Parathyroid adenoma (tissue), 2 donors: ENCODE measurements at regions not wholly inside any gene's neighbourhood (a gene's known extent, or its start where the extent isn't known, plus 50 kb on each side); places are given as distances from the start of the nearest gene placed in this dataset.

Experiments used
- H2AFZ ChIP-seq: fragments of 300-600 bp; sonication (generic); one replicate; pipeline ENCODE4 v1.7.0; 2017; ENCODE audit warnings: antibody characterized with exemption, mild to moderate bottlenecking
- H3K27ac ChIP-seq: fragments of 300-600 bp; sonication (generic); one replicate; pipeline ENCODE4 v1.7.0; 2017
- H3K27me3 ChIP-seq: fragments of 300-600 bp; sonication (generic); one replicate; pipeline ENCODE4 v1.7.0; 2017; ENCODE audit warnings: low read length; ENCODE audit not compliant: control insufficient read depth, insufficient read depth
- H3K36me3 ChIP-seq: fragments of 300-600 bp; sonication (generic); one replicate; pipeline ENCODE4 v1.7.0; 2017; ENCODE audit warnings: low read length; ENCODE audit not compliant: control insufficient read depth, insufficient read depth
- H3K4me1 ChIP-seq: fragments of 300-600 bp; sonication (generic); one replicate; pipeline ENCODE4 v1.7.0; 2017; ENCODE audit warnings: control low read depth
- H3K4me2 ChIP-seq: fragments of 300-600 bp; sonication (generic); one replicate; pipeline ENCODE4 v1.7.0; 2017; ENCODE audit warnings: low read length
- H3K4me3 ChIP-seq: fragments of 300-600 bp; sonication (generic); one replicate; pipeline ENCODE4 v1.7.0; 2017; ENCODE audit warnings: low read depth, low read length
- H3K79me2 ChIP-seq: fragments of 300-600 bp; sonication (generic); one replicate; pipeline ENCODE4 v1.7.0; 2017; ENCODE audit warnings: control low read depth
- H3K9ac ChIP-seq: fragments of 300-600 bp; sonication (generic); one replicate; pipeline ENCODE4 v1.7.0; 2017; ENCODE audit warnings: mild to moderate bottlenecking
- H3K9me3 ChIP-seq: fragments of 300-600 bp; sonication (generic); one replicate; pipeline ENCODE4 v1.7.0; 2017; ENCODE audit warnings: low read length; ENCODE audit not compliant: control insufficient read depth
- CTCF ChIP-seq: fragments of 300-600 bp; sonication (generic); IDR thresholded peaks from one replicate; pipeline ENCODE4 v1.7.0; 2017; ENCODE audit warnings: antibody characterized with exemption, mild to moderate bottlenecking
- donor health status: primary hyperparathyroidism.

- no peak overlapping the region for H3K27ac ChIP-seq
- no peak overlapping the region for H3K4me2 ChIP-seq
- H3K4me1 ChIP-seq: no peaks in the 10 kb centered on the region
- TF ChIP-seq CTCF: no peak
- no peak overlapping the region for H2AFZ ChIP-seq
- H3K9ac ChIP-seq: no peak overlapping the region
- no peaks in the 10 kb centered on the region for H3K27me3 ChIP-seq
- H3K79me2 ChIP-seq: no peaks in the 10 kb centered on the region
- no peaks in the 10 kb centered on the region for H3K9me3 ChIP-seq
- H3K36me3 ChIP-seq: no peaks in the 10 kb centered on the region
- no peak overlapping the region for H3K4me3 ChIP-seq
Measured at GRCh38 chr7:106167439-106168136, 55.5 kb upstream of the SYPL1 start.

GRCh38 chr7:106166651-106167342 is 54.7 kb upstream of the SYPL1 start:
- Histone ChIP-seq H3K9me3 (no peaks in the 10 kb centered on the region), H3K4me2 (no peak overlapping the region), H3K79me2 (no peaks in the 10 kb centered on the region), H3K4me3 (no peak overlapping the region), H3K27ac (no peak overlapping the region), H3K27me3 (no peaks in the 10 kb centered on the region), H3K4me1 (no peaks in the 10 kb centered on the region), H3K36me3 (no peaks in the 10 kb centered on the region), H3K9ac (no peak overlapping the region), H2AFZ (no peak overlapping the region)
- TF ChIP-seq CTCF: peak; percentile 90

GRCh38 chr7:106165337-106165736 is 53.2 kb upstream of the SYPL1 start:
- Histone ChIP-seq H3K4me2 (no peak overlapping the region), H3K9ac (no peak overlapping the region), H3K4me1 (no peaks in the 10 kb centered on the region), H3K79me2 (no peaks in the 10 kb centered on the region), H3K9me3 (no peaks in the 10 kb centered on the region), H3K36me3 (no peaks in the 10 kb centered on the region), H3K4me3 (no peak overlapping the region), H3K27me3 (no peaks in the 10 kb centered on the region), H2AFZ (no peak overlapping the region), H3K27ac (no peak overlapping the region)
- no peak for TF ChIP-seq CTCF

GRCh38 chr7:106163257-106163656 is 51.1 kb upstream of the SYPL1 start:
- Histone ChIP-seq H3K36me3 (no peaks in the 10 kb centered on the region), H3K9ac (no peak overlapping the region), H3K27ac (no peak overlapping the region), H2AFZ (no peak overlapping the region), H3K27me3 (no peaks in the 10 kb centered on the region), H3K4me3 (no peak overlapping the region), H3K4me2 (no peak overlapping the region), H3K4me1 (no peaks in the 10 kb centered on the region), H3K79me2 (no peaks in the 10 kb centered on the region), H3K9me3 (no peaks in the 10 kb centered on the region)
- TF ChIP-seq CTCF: no peak
